ENCODE measurements at regions not wholly inside any gene's neighbourhood (a gene's known extent, or its start where the extent isn't known, plus 50 kb on each side); places are given as distances from the start of the nearest gene placed in this dataset.

DNA sequence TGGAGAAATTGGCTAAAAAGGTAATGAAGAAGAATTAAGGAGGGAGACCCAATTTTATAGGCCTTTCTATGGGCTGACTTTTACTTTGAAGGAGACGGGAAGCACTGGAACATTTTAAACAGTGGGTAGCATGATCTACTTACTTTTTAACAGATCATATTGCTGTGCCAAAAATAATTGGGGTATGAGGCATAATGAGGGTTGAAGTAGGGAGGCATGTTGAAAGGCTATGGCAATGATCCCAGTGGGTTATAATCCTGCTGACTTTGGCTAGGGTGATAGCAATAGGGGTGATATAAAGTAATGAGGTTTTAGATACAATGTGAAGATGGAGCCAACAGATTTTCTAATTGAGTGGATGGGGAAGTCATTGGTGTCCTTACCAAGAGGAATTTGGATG is 73.2 kb downstream of the GPR37 start:
- DNase-seq, result no peak

DNA sequence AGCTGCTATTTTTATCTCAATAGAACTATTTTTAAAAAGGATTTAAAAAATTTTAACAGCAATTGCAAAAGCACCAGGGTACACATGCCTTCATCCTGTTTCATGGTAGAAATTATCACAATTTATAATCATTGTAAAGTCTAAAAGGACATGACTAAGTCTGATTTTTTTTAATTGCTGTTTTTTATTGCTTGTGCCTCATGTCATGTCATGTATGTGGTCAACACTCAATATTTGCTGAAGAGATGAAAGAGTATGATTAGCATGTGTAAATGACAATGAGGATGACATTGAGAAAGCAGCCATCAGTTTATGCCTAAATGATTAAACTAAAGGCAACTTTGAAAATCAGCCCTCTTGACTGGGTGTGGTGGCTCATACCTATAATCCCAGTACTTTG is 74.8 kb downstream of the GPR37 start:
- DNase-seq, result no peak

DNA sequence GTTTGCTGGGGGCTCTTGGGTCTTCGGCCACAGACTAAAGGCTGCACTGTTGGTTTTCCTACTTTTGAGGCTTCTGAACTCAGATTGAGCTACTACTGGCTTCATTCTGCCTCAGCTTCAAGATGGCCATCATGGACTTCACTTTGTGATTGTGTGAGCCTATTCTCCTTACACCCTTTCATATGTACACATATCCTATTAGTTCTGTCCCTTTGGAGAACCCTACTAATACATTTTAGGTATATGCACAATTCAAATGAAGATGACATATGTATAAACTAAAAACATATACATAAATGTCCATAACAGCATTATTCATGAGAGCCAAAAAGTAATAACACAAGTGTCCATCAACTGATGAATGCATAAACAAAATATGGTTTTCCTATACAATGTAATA is 75.7 kb downstream of the GPR37 start:
- no peak for DNase-seq

DNA sequence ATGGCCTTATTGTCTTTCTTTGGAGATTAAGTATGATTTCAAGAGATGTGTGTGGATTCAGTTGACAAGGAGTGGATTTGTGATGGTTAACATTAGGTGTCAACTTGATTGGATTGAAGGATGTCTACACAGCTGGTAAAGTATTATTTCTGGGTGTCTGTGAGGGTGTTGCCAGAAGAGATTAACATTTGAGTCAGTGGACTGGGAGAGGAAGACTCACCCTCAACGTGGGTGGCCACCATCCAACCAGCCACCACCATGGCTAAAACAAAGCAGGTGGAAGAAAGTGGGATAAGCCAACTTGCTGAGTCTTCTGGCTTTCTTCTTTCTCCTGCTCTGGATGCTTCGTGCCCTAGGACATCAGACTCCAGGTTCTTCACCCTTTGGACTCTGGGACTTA is 76.1 kb downstream of the GPR37 start:
- DNase-seq, result no peak

DNA sequence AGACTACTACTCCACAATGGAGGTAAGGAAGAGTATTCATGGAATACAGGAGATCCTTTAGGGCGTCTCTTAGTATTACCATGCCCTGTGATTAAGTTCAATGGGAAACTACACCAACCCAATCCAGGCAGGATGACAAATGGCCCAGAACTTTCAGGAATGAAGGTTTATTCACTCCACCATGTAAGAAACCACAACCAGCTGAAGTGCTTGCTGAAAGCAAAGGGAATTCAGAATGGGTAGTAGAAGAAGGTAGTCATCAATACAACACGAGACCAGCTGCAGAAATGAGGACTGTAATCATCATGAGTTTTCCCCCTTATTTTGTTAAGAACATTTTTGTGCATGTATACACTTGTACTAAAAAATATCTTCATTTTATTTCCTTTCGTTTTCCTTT is 76.6 kb downstream of the GPR37 start:
- no peak for DNase-seq

DNA sequence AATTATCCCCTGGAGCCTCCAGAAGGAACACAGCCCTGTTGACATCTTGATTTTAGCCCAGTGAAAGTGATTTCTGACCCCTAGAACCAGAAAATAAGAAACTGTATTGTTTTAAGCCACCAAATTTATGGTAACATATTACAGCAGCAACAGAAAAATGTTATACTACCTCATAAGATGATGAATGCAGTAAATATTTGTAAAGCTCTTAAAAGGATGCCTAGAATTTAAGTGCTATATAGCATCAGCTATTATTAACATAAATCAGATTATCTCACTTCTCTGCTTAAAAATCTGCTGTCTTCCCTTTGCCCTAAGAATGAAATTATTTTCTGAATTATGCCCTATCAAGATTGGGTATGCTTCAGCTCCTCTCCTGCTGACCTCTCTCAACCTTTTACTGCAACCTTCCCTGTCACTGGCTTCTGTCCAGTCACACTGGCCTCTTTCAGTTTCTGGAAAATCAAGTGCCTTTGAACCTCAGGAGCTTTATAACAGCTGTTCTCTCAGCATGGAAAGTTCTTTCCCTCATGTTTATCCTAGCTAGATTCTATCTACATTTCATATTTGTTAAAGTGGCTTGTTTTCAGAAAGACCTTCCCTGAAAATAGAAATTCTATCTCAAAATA is 78.9 kb downstream of the GPR37 start:
- no peak for DNase-seq

DNA sequence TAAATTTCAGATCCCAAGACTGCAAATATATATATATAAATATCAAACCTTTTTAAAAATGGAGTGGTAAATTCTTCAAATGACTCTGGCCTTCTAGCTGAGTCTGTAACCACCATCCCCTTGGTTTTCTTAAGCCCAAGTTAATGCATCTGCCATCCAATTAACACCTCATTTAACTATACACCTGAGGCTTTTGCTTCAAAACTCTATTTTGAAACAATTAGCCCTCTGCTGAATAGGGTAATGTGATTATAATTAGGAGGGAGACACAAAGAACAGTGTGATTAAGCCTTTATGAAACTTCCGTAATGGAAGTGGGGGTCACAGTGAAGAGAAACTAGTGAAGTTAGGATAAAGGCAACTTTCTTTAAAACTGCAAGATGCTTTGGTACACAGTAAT is 83.6 kb downstream of the GPR37 start:
- no peak for DNase-seq

DNA sequence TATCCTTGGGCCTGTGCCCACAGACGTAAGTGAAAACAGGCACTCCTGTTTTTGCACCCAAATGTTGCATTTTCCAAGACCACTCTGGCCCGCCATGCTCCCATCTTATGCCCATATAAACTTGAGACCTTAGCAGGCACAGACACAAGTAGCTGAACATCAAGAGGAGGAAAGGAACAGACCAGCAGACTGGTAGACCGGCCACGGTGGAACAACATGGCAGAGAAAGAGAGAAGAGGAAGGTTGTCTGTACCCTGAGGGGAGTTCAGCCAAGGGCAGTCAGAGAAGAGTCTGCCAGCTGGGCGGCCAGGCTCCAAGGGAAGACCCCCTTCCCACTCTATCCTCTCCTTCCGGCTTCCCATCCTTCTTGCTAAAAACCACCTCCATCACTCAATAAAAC is 85.3 kb downstream of the GPR37 start:
- DNase-seq, result no peak

DNA sequence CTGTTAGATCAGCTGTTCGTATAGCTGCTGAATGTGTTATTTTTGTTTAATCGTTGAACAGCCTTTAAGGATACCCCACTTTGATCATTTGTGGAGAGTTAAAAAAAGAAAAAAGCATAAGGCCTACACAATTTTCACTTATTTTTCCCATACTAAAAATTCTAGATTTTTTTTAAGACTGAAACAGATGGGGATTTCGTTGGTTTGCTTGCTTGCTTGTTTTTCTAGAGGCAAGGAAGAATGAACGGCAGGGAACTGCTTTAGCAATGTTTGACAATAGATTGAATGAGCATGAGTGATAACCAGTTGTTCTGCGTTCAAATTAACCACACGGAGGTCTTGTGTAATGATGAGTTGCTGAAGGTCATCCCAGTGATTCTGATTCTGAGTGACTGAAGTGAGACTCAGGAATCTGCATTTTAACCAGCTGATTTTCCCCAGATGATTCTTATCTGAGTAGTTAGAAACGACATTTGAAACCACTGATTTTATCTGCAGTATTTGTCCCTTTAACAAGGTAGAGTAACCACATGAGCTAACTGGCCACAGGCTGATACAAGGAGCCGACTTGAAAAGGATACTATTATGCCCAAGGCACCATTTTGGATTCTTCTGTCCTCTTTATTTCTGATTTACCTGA is 85.9 kb downstream of the GPR37 start:
- no peak for DNase-seq

DNA sequence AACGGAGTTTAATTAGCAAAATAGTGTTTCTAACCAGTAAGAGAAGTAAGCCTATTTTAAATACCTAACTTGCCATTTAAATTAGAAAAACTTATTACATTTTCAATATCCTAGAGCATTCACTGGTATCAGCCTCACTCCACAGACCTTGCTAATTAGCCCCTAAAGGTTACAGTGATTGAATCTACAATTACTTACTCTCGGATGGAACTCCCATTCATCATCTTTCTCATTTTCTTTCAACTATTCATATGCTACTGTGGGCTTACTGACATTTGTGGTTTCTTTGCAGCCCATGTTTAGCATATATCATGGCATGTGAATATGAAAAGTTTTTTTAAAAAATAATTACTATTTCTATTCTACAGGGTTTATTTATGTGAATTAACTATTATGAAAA is 86.4 kb downstream of the GPR37 start:
- DNase-seq, result no peak

DNA sequence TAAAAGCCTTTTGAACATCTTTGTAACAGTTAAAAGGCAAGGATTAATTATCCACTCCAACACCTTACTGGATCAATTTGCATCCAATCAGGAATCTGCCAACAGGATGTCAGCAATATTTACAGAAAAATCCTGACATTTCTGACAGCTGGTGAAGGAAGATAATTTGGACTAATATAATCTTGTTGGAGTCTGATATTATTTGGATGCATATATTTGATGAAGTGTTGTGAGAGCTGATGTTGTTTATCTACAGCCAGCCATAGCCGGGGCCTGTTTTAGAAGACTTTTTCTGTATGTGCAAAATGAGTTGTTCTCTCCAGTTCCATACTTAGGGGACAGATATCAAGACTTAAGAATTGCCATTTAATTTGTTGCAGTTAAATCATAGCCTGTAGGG is 91.1 kb downstream of the GPR37 start:
- DNase-seq, result no peak

DNA sequence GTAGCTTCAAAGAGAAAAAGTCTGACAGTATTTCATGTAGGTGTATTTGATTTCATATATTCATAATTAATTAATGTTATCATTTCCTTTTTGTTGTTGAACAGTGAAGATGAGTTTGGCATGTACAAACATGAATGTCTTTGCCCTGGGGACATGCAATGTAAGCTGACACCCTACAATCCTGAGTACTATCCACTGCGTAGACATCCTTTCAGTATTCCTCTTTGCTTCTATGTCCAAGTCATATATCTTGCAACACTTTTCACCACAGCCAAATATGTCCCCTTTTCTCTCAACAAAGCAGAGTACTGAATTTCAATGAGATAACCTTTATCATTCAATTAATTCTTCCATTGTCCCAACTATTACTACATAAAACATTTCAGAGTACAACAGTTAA is 93.6 kb downstream of the GPR37 start:
- no peak for DNase-seq

DNA sequence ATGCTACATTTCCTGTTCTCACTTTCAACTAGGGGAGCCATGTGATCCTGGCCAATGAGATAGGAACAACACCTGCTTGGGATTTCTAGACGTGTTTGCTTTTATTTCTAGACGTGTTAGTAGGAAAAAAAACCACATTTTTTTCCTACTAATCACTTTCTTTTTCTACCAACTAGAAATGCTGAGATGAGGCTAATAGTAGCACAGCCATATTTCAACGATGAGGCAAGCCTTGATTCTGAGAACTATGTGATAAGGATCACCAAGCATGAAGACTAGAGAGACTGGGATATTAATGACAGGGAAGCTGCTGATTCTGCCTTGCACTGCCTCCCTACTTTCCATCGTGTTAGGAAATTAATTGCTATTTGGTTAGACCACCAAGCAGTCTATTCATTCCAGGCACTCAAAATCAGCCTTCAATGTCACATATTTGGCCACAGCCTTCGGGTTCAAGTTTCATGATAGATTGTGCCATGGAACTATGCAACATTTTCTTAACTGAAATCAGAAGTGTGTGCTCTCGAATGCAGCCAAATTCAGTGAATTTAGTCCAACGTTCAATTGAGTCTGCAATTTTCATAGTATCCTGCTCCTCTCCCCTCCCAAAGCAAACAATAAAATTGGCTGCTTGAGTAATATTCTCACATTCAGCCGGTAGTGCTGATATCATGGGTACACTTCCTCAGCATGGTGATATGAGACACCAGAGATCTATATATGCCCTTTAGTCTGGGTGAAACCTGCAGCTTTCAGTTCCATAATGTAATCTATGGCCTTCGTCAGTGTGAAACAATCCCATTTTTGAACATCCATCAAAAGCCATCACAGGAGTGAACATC is 98.1 kb downstream of the GPR37 start:
- no peak for DNase-seq

DNA sequence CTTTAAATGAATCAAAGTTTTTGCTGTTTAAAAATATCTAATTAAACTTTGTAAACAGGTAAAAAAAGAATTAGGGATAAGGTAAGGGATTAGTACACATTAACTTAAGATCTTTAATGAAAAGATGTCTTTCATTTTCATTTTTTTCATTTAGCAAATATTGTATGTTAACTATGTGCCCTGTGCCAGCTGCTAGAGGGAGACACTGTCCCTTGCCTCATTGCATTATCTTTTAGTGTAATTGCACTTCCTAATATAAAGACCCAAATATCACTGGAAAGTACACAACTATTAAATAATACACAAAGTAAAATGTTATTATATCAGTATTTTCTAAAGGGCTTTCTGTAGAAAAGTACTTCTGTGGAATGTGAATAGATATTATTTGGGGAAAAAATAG is 102.7 kb downstream of the GPR37 start:
- DNase-seq, result no peak

DNA sequence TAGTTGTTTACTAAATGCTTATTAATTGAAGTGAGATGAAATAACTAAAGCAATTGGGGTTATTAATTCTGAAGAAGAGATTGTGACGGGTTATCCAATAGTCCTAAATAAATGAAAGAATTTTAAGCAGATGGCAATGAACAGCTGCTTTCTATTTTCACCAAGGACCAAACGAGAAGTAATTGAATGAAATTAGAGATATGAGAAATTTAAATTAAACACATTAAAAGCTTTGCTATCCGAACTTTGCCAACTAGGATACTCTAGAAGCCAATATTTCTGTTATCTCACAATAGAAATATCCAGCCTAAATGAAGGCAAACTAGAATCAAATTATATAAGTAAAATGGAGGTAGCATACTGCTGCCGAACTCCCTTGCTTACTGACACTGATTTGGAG is 103.2 kb downstream of the GPR37 start:
- no peak for DNase-seq

DNA sequence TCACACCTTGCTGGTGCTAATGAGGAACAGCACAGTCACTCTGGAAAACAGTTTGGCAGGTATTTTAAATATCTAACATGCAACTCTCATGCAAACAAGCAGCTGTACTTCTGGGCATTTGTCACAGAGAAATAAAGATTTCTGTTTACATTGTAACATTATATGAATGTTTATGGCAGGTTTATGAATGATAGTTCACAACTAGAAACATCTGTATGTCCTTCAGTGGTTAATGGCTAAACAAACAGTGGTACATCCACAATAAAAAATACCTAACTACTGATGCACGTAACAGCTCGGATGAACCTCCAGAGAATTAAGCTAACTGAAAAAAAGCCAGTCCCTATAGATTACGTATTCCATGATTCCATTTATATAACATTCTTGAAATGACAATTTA is 109.6 kb downstream of the GPR37 start:
- no peak for DNase-seq

DNA sequence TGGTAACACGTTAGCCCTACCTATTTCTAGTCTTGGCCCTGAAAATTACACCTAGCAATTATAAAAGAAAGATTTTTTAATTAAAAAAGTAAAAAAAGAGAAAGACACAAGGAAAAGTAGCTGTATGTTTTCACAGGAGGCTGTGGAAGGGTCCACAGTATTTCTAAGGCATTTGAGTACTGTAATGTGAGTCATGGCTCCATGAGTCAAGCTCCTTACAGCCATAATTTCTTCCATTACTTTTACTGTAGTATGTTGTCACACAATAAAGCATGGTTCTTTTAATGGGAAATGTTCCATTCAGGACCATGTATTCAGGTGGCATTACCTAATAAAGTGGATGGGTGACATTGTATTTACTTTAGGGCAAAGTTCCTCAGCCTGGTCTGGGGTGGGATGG is 113.4 kb downstream of the GPR37 start:
- no peak for DNase-seq

DNA sequence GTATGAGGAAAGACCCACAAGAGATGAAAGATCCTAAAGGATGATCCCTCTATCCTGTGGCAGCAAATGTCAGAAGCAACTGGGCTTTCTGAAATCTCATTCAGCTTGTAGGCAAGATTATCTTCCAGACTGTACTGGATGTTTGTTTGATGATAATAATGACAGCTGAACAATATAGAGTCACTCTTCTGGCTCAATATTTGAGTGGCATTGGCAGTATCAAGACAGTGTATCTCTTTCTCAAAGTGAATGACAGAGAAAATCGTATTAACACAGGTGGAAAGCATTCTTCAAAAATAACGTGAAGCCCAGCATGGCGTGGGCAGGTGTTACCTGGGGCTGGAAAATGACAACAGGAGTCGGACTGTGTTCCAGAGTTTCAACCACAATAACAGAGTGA is 114.5 kb downstream of the GPR37 start:
- no peak for DNase-seq

DNA sequence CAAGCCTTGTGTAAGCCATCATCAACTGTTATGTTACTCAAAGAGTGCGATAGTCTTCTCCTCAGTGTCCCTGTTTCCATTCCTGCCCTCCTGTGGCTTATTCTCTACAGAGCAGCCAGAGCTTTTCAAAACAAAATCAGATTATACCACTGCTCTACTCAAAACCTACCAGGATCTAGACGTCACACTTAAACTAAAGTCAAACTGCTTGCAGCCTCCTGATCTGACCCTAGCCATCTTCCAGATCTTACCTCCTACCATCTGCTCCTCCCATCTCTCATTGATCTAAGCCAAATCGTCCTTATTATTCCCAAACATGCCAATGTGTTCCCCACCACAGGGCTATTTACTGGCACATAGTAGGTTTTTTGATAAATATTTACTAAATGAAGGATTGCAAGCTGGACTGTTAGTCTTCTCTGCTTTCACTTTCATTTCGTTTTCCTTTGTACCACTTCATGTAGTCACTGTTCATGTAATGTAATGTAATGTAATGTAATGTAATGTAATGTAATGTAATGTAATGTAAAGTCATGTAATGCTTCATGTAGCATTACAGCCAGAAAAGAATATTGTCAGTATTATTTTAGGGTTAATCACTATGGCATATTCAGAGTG is 116.1 kb downstream of the GPR37 start:
- no peak for DNase-seq

DNA sequence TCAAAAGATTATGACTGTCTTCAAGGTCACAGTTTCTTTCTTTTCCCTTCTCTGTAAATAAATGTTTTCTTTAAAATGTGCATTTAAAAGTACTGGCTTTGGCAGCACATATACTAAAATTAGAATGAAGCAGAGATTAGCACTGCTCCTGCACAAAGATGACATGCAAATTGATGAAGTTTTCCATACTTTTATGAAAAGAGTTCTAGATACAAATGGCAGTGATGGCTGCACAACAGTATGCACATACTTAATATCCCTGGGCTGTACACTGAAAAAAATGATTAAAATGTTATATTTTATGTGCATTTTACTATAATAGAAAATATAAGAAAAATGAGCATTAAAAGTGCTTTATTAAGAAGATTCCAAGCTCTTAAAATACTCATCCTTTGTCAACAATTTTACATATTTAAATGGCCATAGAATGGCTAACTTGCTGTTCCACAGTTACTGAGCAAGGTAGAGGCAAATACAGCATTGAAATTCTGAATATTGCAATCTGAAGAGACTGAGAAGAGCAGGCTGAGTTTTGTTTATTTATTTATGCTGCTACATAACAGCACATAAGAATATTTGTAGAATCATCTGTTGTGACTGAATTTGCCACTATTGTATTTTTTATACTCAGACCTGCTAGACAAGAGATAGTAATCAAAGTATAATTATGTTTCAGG is 117.8 kb downstream of the GPR37 start:
- no peak for DNase-seq

DNA sequence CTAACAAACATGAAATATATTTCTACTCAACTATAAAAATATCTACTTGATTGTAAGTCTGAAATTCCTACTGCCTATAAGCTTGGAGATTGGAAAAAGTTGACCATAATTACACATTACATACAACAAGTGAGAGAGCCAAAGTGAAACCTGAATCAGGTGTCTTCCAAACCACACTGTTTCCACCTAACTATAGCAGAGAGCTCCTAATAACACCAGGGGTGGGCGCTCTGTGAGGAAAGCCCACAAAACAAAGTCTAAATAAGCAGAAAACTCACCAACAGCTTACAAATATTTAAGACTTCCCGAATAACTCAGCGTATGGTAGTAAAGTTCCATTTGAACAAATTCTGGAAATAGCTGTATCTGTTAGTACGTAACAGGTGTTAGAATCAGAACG is 119.9 kb downstream of the GPR37 start:
- DNase-seq, result no peak

DNA sequence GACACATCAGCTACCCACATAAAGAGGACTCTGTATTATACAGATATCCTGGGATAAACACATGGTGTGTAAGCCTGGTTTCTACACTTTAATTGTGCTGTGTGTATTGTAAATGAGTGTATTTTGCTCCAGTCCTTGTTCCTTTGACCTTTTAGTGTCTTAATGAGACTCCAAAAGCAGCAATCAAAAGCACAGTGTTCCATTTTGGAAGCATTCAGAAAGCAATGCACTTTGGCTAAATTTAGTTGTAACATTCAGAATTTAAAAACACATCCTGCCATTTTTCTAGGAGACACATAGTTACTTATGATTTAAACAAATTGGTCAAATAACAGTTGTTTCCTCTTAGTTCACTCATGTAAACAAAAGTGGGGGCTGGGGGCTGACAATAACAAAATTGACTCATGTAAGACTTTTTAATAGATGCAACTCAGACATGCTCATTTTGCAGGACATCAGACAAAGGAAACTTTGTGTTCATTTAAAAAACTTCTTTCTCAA is 122.2 kb downstream of the GPR37 start:
- DNase-seq, result no peak

DNA sequence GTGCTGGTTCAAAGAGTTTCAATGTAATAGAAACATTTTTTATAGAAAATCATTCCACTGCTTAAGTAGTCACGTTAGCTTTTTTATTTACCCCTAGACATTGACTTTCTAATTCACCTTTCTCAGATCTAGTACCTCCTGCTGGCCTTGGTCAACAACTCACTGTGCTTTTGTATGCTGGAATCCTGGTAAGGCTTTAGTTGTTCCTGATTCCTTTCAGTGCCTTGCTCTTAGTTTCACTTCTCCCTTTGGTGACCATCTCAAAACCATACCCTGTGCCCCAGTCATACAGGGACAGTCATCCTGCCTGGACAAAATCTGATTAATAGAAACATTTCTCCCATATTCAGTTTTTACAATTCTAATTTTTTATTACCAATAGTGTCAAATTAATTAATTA is 130.2 kb downstream of the GPR37 start:
- DNase-seq, result no peak
